NOMO-1 treated with DMSO at 0.1 percent for 48 hours (cell line): ENCODE measurements at regions not wholly inside any gene's neighbourhood (a gene's known extent, or its start where the extent isn't known, plus 50 kb on each side); places are given as distances from the start of the nearest gene placed in this dataset.

Source experiments
- DNase-seq: peaks from one replicate; lab custom pipeline; 2025; ENCODE audit not compliant: unreplicated experiment; lab: John Stamatoyannopoulos, UW

DNA sequence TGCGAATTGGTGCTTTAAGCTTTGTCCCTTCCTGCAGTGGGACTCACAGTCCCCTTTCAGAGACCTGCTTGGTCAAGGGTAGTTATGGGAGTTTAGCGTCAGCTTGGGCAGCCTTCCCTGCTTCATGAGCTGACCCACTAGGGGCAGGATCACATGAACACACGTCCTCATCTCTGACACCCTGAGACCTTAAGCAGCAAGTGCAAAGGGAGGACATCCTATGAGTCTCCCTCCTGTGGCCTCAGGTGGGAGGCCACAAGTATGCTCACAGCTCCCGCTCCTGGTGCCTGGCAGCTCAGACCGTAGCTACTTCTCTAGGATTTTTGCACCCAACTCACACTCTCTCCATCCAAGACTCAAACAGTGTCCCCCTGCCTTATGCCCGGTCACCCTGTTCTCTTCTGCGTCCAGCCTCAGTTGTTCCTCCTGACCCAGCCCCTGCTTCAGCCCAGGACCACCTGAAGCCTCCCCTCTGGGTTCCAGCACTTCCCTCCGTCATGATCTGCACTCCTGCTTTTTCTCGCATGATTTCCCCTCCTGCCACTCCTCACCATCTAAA lies 136.6 kb upstream of the FAM20C start:
- DNase-seq = no peak

DNA sequence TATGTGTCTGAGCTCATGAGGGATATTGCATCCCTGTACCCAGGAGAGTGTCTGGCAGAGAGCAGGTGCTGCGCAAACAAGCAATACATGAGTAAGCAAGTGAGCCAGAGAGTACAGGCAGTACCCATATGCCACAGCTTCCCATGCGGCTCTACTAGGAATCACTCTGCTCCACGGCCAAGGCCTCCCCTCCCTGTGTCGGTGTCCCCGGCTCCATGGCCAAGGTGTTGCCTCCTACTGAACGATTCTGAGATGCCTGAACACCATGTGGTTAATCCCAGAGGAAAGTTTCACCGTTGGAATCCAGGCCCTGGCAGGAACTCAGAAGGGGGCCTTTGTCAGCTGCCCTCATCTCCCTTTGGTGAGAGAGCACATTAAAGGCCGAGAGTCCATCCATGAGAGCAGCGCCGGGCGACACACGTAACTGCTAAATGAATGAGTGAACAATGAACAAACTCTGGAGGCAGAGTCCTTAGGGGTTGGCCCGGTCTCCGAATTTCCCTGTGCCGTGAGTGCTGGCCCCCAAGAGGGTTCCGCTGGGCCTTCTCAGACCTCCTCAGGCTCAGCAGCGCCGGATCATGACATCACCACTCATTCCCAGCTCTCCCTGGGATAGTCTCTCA lies 136.0 kb upstream of the FAM20C start:
- DNase-seq = no peak

DNA sequence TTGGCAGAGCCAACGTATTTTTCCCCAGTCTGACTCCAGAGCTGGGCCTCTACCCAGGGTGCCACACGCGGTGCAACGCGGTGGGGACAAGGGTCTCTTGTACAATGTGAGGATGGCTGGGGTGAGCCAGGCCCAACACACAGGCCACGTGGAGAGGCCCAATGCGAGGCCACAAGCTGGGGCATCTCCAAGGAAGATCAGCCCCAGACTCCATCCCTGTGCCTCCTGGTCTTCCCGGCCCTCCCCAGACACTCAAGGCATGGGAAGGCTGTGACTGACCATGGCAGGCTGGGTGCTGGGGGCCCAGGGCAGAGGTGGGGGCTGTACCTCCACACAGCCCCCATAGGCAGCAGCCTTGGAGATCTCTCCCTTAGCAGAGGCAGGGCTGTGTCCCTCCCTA lies 135.3 kb upstream of the FAM20C start:
- DNase-seq = no peak

DNA sequence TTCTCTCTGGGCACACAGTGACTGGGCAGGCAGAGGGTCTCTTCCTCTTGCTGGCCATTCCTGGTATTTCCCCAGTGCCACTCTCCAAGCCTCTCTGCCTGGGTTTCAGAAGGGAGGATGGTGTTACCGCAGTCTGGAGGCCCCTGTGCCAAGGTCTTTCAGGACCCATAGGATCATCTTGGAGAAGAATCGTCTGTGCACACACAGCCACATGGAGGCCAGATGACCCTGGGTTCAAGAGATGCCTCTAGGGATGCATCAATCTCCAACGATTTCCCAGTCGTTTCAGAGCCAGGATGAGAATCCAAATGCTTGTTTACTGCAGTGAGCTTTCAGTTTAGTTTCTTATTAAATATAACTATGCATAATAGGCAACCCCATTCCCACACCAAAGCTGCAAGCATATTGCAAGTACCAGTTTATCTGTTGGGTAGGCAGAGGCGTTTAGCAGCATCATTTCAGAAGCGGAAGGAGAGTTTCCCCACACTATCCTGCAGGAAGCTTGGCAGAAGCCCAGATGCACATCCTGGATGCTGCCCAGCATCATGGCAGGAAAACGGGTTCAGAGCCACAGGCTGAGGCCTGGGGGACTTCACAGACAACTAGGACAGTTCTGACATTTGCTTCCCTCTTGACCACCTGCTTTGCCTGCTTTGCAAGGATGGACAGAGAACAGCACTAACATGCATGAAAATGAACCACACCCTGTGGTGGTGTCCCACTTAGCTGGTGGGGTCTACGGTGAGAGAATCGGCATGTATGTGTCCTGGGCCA lies 134.7 kb upstream of the FAM20C start:
- DNase-seq = no peak

DNA sequence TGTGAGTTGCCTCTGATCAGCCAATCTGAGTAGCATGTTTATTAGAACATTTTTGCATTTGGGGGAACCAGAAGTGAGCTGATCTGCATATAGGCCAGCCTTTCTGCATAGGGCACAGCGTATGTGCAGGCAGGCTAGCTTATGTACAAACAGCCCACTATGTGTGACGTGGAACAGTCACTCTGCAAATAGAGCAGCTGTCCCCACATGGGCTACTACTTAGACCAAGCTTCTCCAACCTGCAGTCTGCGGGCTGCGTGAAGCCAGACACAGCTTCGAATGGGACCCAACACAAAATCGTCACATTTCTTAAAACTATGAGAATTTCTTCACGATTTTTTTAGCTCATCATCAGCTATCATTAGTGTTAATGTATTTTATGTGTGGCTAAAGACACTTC lies 134.1 kb upstream of the FAM20C start:
- no peak for DNase-seq

DNA sequence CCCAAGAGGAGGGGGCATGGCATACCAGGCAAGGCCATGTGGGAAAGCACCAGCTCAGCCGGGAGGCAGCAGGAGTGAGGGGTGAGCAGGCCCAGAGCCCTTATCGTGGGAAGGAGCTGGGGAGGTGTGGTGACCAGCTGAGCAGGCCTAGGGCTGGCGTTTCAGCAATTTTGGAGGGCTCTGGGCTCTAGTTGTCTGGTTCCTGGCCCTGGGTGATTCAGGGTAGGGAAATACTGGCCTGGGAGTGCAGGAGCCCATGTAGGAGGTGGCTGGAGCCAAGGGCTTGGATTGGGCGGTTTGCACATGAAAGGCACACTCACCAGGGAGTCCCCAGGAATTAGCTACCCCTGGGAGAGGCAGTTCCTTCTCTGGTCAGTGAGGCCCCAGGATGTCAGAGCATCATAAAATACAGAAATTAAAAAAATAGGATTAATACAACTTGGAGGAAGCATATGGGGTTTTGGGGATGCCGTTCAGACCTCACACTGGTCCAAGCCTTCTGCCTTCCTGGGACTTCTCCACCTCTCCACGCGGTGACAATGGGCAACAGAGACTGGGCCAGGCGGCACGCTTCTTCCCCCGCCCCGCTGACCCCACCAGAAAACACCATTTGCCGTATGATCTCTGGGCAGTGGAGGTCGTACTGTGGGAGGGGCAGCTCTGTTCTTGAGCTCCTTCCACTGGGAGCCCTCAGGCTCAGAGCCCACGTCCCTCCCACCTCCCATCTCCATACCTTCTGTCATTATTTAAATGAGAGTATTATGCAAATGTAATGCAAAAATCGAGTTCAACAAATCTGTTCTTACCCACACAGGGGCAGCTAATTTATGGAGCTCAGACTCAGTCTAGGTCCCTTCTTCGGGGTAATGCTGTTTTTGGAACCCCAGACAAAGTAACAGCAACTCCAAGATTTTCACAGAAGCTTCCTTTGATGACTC lies 133.0 kb upstream of the FAM20C start:
- DNase-seq = no peak

DNA sequence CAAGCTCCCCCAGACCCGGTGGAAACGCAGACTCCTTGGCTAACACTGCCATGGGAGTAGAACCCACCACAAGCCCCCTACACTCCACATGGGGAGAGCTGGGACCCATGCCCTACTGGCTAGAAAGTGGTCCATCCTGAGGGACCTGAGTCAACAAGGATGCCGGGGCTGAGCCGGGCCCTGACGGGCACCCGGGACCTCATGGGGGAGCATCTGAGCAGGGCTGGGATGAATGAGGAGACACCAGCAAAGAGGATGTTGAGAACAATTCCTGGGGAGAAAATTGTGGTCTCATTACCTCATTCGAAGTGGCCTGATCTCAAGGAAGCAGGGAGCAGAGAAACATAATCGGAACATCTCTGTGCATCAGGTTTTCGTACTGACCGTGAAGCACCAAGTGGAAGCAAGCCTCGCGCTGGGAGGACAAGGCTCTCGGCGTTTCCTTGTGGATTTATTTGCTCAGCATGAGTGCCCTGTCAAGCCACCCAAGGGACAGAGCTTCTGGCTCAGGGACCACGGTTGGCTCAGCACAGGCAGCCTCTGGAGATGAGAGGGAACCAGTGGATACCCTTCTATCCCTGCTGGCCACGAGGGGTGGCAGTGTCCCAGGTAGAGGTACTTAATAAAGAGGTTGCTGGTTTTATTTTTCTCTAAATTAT lies 132.2 kb upstream of the FAM20C start:
- no peak for DNase-seq

DNA sequence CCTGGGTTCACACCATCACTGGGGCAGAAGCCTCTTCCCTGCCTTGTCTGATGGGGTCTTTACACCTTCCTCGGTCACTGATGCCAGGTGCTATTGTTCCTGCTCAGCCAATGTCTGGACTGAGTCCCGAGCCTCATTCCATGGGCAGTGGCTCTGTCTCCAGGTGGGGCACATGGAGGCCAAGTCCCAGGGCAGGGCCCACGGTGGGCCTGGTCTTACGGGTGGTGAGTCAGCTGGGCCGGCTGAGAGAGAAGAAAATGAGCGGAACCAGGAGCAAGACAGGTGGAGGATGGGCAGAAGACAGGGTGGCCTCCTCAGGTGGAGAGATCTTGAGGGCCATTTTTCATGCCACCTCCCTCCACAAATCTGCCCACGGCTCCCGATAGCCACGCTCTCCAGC lies 131.7 kb upstream of the FAM20C start:
- DNase-seq = no peak

DNA sequence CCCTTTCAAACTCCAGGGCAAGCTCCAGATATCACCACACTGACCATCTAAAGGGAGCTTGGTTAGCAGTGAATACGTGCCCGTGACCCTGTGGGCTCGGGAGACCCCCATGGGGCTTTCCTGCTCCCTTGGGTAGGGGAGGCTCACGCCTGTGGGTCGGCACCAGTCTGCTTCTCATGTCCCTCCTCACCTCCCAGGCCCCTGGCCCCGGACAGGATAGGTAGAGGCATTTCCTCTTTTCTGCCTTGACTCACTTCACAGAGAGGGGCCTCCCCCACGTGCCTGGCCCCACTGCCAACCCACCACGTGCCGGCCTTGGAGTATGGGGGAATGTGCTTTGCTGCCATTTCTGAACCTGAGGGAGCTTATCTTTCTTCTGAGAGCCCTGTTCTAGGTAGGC lies 131.3 kb upstream of the FAM20C start:
- peak; percentile 14 for DNase-seq

DNA sequence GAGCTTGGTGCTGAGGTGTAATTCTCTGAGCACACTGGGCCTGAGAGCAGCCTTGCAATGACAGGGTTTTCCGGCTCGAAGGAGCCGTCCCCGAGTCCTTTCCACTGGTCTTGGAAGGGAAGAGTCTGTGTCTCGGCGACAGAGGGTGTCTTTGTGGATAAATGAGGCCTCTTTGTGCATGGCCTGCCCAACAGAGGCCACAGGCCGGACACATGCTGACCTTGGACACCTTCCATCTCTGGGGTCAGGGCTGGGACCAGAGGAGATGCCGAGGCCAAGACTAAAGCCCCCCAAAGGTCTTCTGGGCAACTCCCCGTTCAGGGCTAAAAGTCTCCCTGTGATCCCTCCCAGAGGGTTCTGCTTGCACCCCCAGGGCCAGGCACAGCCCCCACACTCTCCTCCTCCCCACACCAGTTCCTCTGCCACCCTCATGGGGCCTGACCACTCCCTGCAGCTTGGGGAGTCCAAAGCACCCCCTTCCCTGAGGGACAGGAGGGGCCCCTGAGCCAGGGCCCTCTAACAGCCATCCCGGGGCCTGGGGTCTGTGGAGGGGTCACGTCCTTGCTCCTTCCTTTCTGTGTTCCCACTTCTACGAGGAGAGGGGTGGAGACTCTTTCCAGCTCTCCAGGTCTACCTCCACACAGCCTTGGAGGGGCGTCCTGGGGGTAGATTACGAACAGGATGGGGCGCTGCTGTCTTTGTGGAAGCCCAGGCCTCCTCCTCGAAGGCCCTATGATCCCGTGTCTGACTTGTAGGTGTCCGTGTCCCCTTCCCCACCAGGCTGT lies 130.6 kb upstream of the FAM20C start:
- DNase-seq = no peak

DNA sequence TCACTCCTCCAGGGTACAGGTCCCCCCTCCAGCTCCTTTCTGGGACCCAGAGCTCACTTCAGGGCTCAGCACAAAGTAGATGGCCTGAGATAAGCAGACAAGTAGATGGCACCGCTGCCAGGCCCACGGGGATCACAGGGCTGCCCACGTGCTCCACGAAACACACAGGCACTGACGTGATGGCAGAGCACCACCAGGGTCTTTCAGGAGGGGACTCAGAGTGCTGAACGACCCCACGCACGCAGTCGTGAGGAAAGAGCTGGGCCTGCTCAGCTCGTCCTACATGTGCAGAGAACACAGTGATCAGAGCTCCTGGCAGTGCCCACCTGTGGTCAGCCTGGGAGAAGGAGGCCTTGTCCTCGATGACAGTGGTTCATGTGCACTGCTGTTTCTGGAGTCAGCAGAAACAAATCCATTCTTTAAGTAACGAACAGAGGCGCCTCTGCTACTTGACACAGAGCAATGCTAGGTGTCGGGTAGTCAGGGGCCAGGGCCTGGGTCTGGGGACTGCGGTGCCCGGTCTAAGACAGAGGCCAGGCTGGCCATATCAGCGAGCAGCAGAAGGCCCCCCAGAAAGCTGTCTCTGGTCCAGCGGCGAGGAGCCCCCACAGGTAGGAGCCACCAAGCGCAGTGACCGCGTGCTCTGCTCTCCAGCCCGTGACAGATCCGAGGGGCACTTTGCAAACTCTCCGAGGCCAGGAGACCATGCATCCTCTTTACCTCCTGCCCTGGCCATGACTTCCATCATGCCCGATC lies 129.8 kb upstream of the FAM20C start:
- DNase-seq = no peak

DNA sequence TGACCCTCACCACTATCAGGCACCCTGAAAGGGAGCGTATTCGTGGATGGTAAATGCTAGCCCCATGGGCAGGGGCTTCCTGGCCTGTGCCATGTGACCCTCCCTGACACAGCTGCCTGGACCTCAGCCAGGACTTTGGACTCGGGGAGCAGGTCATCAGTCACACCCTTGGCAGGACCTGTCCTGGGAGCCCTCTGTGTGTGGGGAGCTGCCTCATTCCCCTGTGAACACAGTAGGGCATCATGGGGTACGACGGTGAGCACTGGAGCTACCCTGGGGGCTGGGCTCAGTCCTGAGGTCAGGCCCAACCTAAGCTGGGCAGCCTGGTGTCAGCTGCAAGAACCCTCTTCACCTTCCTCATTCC lies 129.3 kb upstream of the FAM20C start:
- DNase-seq = no peak

DNA sequence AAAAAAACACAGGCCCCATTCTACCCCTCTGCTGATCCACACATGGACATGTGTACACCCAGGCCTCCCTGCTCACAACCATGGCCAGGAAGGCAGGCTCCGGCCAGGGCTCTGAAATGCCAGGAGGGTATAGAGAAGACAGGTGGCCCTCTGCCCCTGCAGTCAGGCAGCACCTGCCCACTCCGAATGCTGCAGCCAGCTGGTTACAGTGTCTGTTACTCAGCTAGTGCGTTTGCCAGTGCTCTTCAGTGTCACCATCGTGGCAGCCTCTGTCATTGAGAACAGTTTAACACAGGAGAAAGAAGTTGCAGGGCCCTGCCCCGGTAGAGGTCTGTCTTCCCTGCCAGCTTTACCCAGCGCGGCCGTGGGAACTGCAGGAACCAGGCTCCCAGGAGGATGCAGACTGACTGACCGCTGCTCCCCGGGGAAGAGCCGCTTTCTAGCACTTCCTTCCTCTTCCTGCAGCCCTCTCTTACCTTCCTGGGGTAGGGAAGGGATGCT lies 128.8 kb upstream of the FAM20C start:
- DNase-seq = no peak

DNA sequence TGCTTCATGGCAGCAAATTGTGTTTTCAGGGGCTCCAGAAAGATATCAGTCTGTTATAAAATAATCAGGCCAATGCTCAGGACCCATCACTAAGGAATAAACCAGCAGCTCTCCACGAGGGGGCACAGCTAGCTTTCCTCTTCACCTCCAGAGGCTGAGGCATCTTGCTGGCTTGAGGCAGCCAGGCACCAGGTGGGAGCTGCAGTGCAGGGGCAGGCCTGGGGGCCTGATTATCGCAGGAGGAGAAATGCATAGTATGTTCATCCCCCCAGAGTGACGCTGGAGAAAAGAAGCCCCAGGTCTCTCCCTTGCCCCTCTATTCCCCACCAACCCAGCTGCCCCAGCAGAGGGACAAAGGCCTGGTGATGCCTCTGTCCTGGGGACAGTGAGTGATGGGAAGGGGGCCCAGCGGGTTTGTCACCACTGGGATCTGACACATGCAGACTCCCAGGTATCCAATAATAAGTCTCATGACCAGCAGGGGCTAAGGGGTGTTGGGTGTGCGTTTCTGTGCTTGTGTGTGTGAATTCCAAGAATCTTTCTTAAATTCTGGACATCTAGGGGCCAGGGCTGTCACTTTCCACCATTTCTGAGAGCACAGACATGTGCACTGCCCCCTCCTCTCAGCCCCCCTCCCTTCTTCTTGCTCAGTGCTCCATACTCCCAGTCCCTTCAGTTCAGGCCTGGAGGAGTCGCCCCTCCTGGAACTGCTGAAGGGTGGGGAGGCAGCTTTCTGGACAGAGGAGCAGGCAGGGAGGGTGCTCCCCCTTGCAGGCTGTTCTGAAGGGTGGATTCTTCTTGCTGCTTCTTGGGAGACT lies 128.1 kb upstream of the FAM20C start:
- peak; percentile 26 for DNase-seq

DNA sequence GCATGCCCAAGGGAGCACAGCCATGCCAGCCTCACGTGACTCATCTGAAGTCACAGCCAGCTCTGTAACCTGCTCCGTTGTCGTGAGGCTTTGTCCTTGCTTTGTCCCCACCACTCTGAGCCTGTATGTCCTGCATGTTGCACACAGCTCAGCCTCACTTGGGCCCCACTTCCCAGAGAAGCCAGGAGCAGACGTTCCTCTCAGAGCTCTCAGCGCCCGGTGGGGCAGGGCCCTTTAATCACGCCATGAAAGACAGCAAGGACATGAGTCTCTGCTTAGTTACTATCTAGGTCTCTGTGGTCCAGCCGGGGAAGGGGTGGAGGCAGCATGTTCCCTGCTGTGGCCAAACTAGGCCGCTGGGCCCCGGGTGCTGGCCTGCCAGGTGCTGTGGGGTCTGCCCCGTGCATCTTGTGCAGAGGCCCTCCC lies 127.4 kb upstream of the FAM20C start:
- DNase-seq = no peak

DNA sequence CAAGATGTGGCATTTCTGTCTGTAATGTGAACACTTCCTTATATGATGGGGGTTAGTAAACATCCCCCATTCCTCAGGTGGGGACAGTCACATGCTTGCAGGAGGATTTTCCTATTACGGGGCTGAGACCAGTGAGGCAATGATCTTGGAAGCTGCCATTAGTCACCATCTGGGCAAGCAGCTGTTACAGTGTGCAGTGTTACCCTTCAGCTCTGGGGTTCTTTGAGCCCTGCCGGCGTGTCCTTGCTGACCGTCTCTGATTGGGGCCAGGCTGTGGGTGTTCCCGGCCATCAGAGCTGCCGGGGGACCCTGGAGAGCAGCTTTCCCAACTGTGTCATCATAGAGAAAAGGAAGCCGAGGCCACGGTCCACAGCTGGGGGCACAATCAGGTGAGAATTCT lies 126.8 kb upstream of the FAM20C start:
- DNase-seq = no peak

DNA sequence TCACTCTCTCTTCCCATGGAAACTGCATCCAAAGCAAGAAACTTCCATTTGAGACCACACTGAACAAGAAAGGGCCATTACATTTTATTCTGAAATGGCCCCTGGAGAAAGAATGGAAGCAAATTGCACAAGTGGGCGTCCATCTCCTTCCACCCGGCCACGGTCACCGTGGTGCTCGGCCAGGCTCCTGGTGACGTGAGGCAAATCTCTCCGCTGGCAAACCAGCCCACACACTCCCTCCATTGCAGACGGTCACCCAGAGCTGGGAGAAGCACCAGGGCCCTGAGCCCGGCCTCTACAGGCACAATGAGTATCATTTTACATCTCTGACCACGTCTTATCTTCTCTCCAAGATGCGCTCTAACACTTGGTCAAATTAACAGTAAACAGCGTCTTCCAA lies 126.1 kb upstream of the FAM20C start:
- DNase-seq = no peak

DNA sequence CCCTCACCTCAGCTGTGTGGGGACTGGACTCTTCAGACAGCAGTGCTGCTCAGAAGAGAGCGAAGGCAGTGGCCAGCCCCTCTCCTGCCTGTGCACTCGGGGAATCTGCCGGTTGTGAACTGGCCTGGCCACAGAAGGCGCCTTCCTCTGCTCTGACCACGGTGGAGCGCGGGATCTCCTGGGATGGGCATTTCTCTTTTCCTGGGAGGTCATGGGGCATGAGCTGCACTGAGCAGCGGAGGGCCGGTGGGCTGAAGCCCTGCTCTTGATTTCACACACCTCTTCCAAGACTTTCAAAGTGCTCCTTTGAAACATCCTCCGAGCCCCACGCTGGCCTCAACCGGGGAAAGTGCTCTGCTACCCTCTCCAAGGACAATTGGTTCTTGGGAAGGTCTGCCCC lies 125.6 kb upstream of the FAM20C start:
- DNase-seq = no peak
